ENCODE measurements at regions not wholly inside any gene's neighbourhood (a gene's known extent, or its start where the extent isn't known, plus 50 kb on each side); places are given as distances from the start of the nearest gene placed in this dataset.

DNA sequence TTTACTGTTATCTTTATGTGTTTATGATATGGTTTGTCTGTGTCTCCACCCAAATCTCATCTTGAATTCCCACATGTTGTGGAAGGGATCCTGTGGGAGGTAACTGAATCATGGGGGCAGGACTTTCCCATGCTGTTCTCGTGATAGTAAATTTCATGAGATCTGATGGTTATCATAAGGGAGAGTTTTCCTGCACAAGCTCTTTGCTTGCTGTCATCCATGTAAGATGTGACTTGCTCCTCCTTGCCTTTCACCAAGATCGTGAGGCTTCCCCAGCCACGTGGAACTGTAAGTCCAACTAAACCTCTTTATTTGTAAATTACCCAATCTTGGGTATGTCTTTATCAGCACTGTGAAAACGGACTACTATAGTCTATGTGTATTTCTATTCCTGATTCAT lies 539.0 kb downstream of the ARL4A start:
- H4K20me1 ChIP-seq (replicated peaks; ENCODE audit: control insufficient read depth, extremely low read depth, insufficient read depth, low read length), result no peaks in the 10 kb centered on the region
- dilution Hi-C loops (cut with MboI; ENCODE audit: extremely low pct_ligation_motif_present, low sequenced_read_pairs) (no loop called here), intact Hi-C loops (cut with micrococcal nuclease) (no loop called here)
- H3K9me3 ChIP-seq (replicated peaks; ENCODE audit: control insufficient read depth, insufficient read depth, low read length), result no peaks in the 10 kb centered on the region
- DNase-seq (ENCODE audit: low read depth, low spot score) (no peak), FAIRE-seq (no peak)
- H2AFZ ChIP-seq (ENCODE audit: low read depth, low read length), result no peak overlapping the region
- no peaks in the 10 kb centered on the region for H3K36me3 ChIP-seq (ENCODE audit: control insufficient read depth in 2 of 2, extremely low read depth in 1 of 2, insufficient read depth in 2 of 2, low read length in 2 of 2)
- H3K79me2 ChIP-seq (ENCODE audit: control insufficient read depth, insufficient read depth, low read length), result no peaks in the 10 kb centered on the region
- no TSS peak for BruUV-seq (replicated peaks)
- CTCF ChIA-PET, result no interaction called here
- H3K9me1 ChIP-seq (replicated peaks; ENCODE audit: control insufficient read depth, extremely low read depth, insufficient read depth, low read length), result no peaks in the 10 kb centered on the region
- no peak overlapping the region for H3K4me2 ChIP-seq (ENCODE audit: insufficient read depth, low read length)
- no peak overlapping the region for H3K27ac ChIP-seq (ENCODE audit: insufficient read depth, low read depth, low read length)
- no peak overlapping the region for H3K9ac ChIP-seq (replicated peaks; ENCODE audit: extremely low read depth, insufficient read depth, low read length)
- POLR2A ChIA-PET, result no interaction called here
- no peak overlapping the region for H3K4me3 ChIP-seq (replicated peaks in 1 of 3; ENCODE audit: insufficient read depth in 1 of 3, low read depth in 1 of 3, low read length in 3 of 3)
- no peak for TF ChIP-seq GATA2 (IDR thresholded peaks at IDR 0.05; ENCODE audit: insufficient read depth, insufficient read length, low read depth, low read length)
- TF ChIP-seq POLR2AphosphoS5 (IDR thresholded peaks at IDR 0.05; ENCODE audit: insufficient read depth, low read depth, low read length), result no peak
- no peak for TF ChIP-seq FOS (IDR thresholded peaks at IDR 0.05; ENCODE audit: borderline replicate concordance, insufficient read depth, low read length)
- TF ChIP-seq, protein P1, sequence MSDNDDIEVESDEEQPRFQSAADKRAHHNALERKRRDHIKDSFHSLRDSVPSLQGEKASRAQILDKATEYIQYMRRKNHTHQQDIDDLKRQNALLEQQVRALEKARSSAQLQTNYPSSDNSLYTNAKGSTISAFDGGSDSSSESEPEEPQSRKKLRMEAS (IDR thresholded peaks at IDR 0.05; ENCODE audit: insufficient read depth, insufficient read length), result no peak
- no peak for TF ChIP-seq EZH2 (IDR thresholded peaks at IDR 0.05; ENCODE audit: borderline replicate concordance, low read depth, low read length, severe bottlenecking)
- TF ChIP-seq JUN (IDR thresholded peaks at IDR 0.05; ENCODE audit: borderline replicate concordance, insufficient read depth, insufficient read length, low read depth), result no peak
- no peak for TF ChIP-seq POLR2A (IDR thresholded peaks at IDR 0.05; ENCODE audit: low read depth, low read length)
- TF ChIP-seq, protein P2, sequence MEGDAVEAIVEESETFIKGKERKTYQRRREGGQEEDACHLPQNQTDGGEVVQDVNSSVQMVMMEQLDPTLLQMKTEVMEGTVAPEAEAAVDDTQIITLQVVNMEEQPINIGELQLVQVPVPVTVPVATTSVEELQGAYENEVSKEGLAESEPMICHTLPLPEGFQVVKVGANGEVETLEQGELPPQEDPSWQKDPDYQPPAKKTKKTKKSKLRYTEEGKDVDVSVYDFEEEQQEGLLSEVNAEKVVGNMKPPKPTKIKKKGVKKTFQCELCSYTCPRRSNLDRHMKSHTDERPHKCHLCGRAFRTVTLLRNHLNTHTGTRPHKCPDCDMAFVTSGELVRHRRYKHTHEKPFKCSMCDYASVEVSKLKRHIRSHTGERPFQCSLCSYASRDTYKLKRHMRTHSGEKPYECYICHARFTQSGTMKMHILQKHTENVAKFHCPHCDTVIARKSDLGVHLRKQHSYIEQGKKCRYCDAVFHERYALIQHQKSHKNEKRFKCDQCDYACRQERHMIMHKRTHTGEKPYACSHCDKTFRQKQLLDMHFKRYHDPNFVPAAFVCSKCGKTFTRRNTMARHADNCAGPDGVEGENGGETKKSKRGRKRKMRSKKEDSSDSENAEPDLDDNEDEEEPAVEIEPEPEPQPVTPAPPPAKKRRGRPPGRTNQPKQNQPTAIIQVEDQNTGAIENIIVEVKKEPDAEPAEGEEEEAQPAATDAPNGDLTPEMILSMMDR (IDR thresholded peaks at IDR 0.05; ENCODE audit: extremely low read depth in 1 of 2, insufficient read depth in 1 of 2, low read depth in 1 of 2, low read length in 2 of 2), result no peak
- no peak for TF ChIP-seq MYC (IDR thresholded peaks at IDR 0.05; ENCODE audit: low read depth, low read length)
- no peaks in the 10 kb centered on the region for H3K4me1 ChIP-seq (ENCODE audit: control insufficient read depth, extremely low read depth, insufficient read depth, low read length)
- H3K27me3 ChIP-seq (ENCODE audit: control insufficient read depth in 2 of 2, insufficient read depth in 2 of 2, low read length in 2 of 2), result no peaks in the 10 kb centered on the region

Measured in endothelial cell of umbilical vein (primary cell).